HG03175 (cell line): ENCODE measurements at regions not wholly inside any gene's neighbourhood (a gene's known extent, or its start where the extent isn't known, plus 50 kb on each side); places are given as distances from the start of the nearest gene placed in this dataset.

ENCODE experiments used
- ATAC-seq: cut with Tn5 transposase; IDR thresholded peaks from one replicate; pipeline ENCODE4 v1.9.1; 2021; ENCODE audit warnings: mild to moderate bottlenecking, moderate library complexity; ENCODE audit not compliant: unreplicated experiment

GRCh38 chr13:47539317-47539716 lies 461.8 kb downstream of the SUCLA2 start:
- ATAC-seq = no peak

- no peak for ATAC-seq
Observed at GRCh38 chr13:47523771-47524170, 477.3 kb downstream of the SUCLA2 start.

GRCh38 chr13:47521890-47522487 lies 479.1 kb downstream of the SUCLA2 start:
- ATAC-seq = no peak

- ATAC-seq = no peak
Observed at GRCh38 chr13:47519626-47520025, 481.4 kb downstream of the SUCLA2 start.

- ATAC-seq = no peak
Observed at GRCh38 chr13:47518530-47518929, 482.5 kb downstream of the SUCLA2 start.

GRCh38 chr13:47511647-47512046 lies 489.4 kb downstream of the SUCLA2 start:
- no peak for ATAC-seq

- ATAC-seq = no peak
Observed at GRCh38 chr13:47508527-47509228, 492.4 kb downstream of the SUCLA2 start.

- no peak for ATAC-seq
Observed at GRCh38 chr13:47503475-47503874, 497.6 kb downstream of the SUCLA2 start.

GRCh38 chr13:47502166-47502565 lies 498.9 kb downstream of the SUCLA2 start:
- ATAC-seq = no peak

GRCh38 chr13:47499358-47500150 lies 501.5 kb downstream of the SUCLA2 start:
- no peak for ATAC-seq

GRCh38 chr13:47484548-47484947 lies 516.5 kb downstream of the SUCLA2 start:
- no peak for ATAC-seq

GRCh38 chr13:47481536-47481935 lies 519.5 kb downstream of the SUCLA2 start:
- ATAC-seq = no peak

- no peak for ATAC-seq
Observed at GRCh38 chr13:47480951-47481350, 520.1 kb downstream of the SUCLA2 start.

GRCh38 chr13:47480121-47480520 lies 521.0 kb downstream of the SUCLA2 start:
- no peak for ATAC-seq

GRCh38 chr13:47478985-47479384 lies 522.1 kb downstream of the SUCLA2 start:
- no peak for ATAC-seq

GRCh38 chr13:47475441-47475948 lies 525.6 kb downstream of the SUCLA2 start:
- no peak for ATAC-seq

- no peak for ATAC-seq
Observed at GRCh38 chr13:47474839-47475238, 526.2 kb downstream of the SUCLA2 start.

GRCh38 chr13:47474326-47474725 lies 526.7 kb downstream of the SUCLA2 start:
- no peak for ATAC-seq

GRCh38 chr13:47472516-47472915 lies 528.6 kb downstream of the SUCLA2 start:
- no peak for ATAC-seq

GRCh38 chr13:47463726-47464125 lies 537.3 kb downstream of the SUCLA2 start:
- ATAC-seq = no peak

- no peak for ATAC-seq
Observed at GRCh38 chr13:47463002-47463401, 538.1 kb downstream of the SUCLA2 start.

GRCh38 chr13:47461816-47462215 lies 539.3 kb downstream of the SUCLA2 start:
- no peak for ATAC-seq
